Mucosa of descending colon (tissue), 3 donors: ENCODE measurements at regions not wholly inside any gene's neighbourhood (a gene's known extent, or its start where the extent isn't known, plus 50 kb on each side); places are given as distances from the start of the nearest gene placed in this dataset.

Source experiments
- ATAC-seq: fragments of 200-7000 bp; cut with Tn5 transposase; one replicate; pipeline ENCODE4 v1.9.1; 2020; ENCODE audit warnings: mild to moderate bottlenecking, moderate library complexity
- DNase-seq, 3 donors: peaks; one replicate each; pipeline ENCODE4 v3.0.0-alpha.2; 2020
- H3K36me3 ChIP-seq: fragments of 200-600 bp; one replicate; pipeline ENCODE4 v1.8.0; 2021; ENCODE audit warnings: low read depth, mild to moderate bottlenecking
- H3K4me1 ChIP-seq: fragments of 200-600 bp; one replicate; pipeline ENCODE4 v1.8.0; 2021; ENCODE audit warnings: low read depth, mild to moderate bottlenecking
- H3K4me3 ChIP-seq: fragments of 200-600 bp; one replicate; pipeline ENCODE4 v1.8.0; 2021; ENCODE audit warnings: mild to moderate bottlenecking
- H3K9me3 ChIP-seq: fragments of 200-600 bp; one replicate; pipeline ENCODE4 v1.8.0; 2021; ENCODE audit warnings: mild to moderate bottlenecking
- intact Hi-C, 2 donors: fragments of 100-400 bp; cut with DNase I in 1 of 2; cut with micrococcal nuclease in 1 of 2; formaldehyde crosslinking; loops; one replicate each; pipeline versions ENCODE4 v1.11.0 to v1.11.1; 2022; cut with DNase I, micrococcal nuclease
- TF ChIP-seq, protein P1 (sequence below): fragments of 200-600 bp; IDR thresholded peaks from one replicate; pipeline ENCODE4 v1.8.0; 2022; ENCODE audit warnings: antibody characterized with exemption, mild to moderate bottlenecking
- donor health status: DM: no; HTN: no; CAD: no; lungs with moderate emphysema.
- donor health status: DM: no; HTN: no; CAD: no.
- donor health status: DM: no; HTN: yes; CAD: no.

DNA sequence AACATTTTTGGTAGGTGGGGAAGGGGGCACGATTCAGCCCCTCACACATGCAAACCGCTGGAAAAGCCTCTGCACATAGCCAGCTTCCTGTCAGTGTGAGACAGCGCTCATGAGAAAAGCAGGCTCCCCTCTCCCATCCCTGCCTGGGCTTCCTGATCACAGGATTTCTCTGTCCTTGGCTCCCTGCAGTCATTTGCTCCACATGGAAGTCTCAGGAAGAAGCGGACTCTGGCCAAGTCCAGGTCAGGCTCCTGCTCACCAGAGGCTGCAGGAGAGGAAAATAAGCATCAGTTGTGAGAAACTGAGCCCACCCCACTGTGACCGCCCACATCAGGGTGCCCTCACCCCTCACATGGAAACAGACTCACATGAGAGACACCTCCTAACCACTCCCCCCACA, 664.3 kb upstream of the TENM3 start:
- no peak for ATAC-seq
- Histone ChIP-seq H3K36me3 (no peaks in the 10 kb centered on the region), H3K9me3 (no peaks in the 10 kb centered on the region), H3K4me3 (no peak overlapping the region), H3K4me1 (no peaks in the 10 kb centered on the region)
- no peak for DNase-seq
- TF ChIP-seq, protein P1, sequence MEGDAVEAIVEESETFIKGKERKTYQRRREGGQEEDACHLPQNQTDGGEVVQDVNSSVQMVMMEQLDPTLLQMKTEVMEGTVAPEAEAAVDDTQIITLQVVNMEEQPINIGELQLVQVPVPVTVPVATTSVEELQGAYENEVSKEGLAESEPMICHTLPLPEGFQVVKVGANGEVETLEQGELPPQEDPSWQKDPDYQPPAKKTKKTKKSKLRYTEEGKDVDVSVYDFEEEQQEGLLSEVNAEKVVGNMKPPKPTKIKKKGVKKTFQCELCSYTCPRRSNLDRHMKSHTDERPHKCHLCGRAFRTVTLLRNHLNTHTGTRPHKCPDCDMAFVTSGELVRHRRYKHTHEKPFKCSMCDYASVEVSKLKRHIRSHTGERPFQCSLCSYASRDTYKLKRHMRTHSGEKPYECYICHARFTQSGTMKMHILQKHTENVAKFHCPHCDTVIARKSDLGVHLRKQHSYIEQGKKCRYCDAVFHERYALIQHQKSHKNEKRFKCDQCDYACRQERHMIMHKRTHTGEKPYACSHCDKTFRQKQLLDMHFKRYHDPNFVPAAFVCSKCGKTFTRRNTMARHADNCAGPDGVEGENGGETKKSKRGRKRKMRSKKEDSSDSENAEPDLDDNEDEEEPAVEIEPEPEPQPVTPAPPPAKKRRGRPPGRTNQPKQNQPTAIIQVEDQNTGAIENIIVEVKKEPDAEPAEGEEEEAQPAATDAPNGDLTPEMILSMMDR = no peak
- intact Hi-C loops = no loop called here

DNA sequence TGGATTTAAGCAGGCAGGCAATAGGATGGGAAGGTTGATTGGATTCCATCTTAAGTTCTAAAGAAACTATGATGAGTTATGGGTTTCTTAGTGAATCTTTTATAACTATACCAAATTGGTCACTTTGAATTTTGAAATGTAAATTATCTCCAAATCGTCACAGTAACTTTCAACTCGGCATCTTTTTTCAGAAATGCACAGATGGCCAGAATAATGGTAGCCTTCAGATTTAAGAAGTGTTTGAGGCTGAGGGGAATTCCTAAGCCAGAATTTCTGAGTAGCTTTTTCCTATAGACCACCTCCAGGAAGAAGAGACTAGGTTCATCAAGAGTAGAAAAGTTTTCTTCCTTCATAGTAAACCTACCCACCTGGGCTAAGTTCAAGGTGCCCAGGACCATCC, 663.7 kb upstream of the TENM3 start:
- H3K36me3 ChIP-seq = no peaks in the 10 kb centered on the region
- no peak overlapping the region for H3K4me3 ChIP-seq
- intact Hi-C loops = no loop called here
- ATAC-seq (no peak), DNase-seq (no peak)
- no peaks in the 10 kb centered on the region for H3K9me3 ChIP-seq
- TF ChIP-seq, protein P1 = no peak
- no peaks in the 10 kb centered on the region for H3K4me1 ChIP-seq

DNA sequence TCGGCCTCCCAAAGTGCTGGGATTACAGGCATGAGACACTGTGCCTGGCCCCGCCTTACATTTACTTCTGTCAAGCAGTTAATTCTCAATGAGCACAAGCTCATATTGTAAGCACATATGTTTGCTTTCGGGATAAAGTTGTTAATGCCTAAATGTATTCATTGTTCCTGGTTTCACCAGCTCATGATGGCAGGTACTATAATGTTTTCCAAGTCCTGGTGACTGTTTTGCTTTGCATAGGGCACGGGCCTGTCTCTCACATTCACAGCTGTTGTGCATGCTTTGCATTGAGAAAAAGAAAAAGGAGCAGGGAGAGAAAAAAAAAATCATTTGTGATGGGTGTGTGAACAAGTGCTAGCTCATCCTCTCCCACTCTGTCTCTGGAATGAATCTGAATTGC, 661.2 kb upstream of the TENM3 start:
- TF ChIP-seq, protein P1 = no peak
- Histone ChIP-seq H3K36me3 (no peaks in the 10 kb centered on the region), H3K9me3 (no peaks in the 10 kb centered on the region), H3K4me1 (no peaks in the 10 kb centered on the region), H3K4me3 (no peak overlapping the region)
- intact Hi-C loops = no loop called here
- ATAC-seq = no peak
- no peak for DNase-seq

DNA sequence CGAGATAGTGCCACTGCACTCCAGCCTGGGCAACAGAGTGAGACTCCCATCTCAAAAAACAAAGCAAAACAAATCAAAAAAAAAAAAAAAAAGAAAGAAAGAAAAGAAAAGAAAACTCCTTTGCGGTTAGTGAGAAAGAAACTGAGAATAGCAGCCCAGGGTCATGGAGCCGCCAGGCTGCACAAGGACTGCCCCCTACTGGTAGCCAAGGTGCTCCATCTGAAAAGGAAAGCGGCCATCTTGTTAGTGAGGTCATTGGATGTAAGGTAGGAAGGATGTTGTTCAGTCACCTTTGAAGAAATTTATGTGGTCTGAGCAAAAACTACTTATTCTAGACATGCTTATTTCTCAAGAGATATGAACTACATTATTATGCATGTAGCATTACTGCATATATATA, 660.6 kb upstream of the TENM3 start:
- ATAC-seq = no peak
- intact Hi-C loops = no loop called here
- no peak overlapping the region for H3K4me3 ChIP-seq

DNA sequence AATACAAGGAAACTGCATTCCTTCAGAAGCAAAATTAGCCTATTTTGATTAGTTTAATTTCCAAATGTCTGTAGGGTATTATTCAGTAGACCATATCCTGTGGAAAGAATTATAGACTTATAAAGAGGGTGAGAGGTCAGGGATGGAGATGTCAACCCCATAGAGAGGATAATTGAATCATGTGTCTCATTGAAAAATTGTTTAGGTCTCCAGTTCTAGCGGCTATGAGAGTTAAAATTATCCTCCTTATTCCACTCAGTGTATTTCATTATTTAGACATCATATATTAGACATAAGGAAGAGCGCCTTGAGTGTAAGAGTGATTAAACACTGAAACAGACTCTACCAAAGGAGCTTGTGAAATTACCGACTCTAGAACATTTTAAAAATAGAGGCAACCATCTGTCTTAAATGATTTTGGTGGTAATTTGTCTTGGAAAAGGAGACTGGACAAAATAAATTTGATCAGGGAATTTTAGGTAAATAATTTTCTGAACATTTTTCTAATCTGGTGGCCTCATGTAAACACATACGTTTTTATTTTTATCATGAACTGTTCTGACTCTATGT, 654.4 kb upstream of the TENM3 start:
- DNase-seq (no peak), ATAC-seq (no peak)
- intact Hi-C loops = no loop called here
- Histone ChIP-seq H3K4me1 (no peaks in the 10 kb centered on the region), H3K36me3 (no peaks in the 10 kb centered on the region), H3K4me3 (no peak overlapping the region), H3K9me3 (no peaks in the 10 kb centered on the region)
- TF ChIP-seq, protein P1 = no peak

More for the DNA sequence above, 660.6 kb upstream of the TENM3 start:
- Histone ChIP-seq H3K4me1 (no peaks in the 10 kb centered on the region), H3K9me3 (no peaks in the 10 kb centered on the region), H3K36me3 (no peaks in the 10 kb centered on the region)
- TF ChIP-seq, protein P1 = no peak
- DNase-seq = no peak

DNA sequence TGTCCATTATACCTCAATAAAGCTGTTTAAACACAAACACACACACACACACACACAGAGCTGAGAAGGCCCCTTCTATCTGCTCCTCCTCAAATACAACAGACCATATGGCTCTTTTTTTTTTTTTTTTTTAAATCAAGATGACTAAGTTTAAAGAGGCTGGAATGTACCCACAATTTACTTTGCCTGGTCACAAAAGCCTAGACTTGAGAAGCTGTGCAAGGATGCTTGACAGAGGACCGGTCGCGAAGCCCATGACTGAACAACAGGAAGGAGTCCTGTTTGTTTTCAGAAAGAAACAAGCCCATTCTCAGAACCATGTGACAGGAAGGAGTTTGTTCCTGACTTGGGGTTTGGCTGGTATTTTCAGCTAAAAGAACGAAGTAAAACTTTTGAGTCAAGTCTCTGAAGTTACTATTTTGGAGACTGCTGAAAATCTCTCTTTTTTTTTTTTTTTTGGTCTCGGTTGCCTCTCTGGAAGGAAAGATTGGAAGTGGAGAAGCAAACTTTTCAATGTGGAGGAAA, 650.9 kb upstream of the TENM3 start:
- Histone ChIP-seq H3K4me3 (no peak overlapping the region), H3K4me1 (no peaks in the 10 kb centered on the region), H3K9me3 (no peaks in the 10 kb centered on the region), H3K36me3 (no peaks in the 10 kb centered on the region)
- TF ChIP-seq, protein P1 = no peak
- intact Hi-C loops = no loop called here
- ATAC-seq (no peak), DNase-seq (no peak)
